RWPE2 (cell line): ENCODE measurements at regions not wholly inside any gene's neighbourhood (a gene's known extent, or its start where the extent isn't known, plus 50 kb on each side); places are given as distances from the start of the nearest gene placed in this dataset.

ENCODE experiments used
- ATAC-seq: fragments of 200-7000 bp; cut with Tn5 transposase; 3 replicates; pipeline ENCODE4 v1.9.1; 2021; ENCODE audit warnings: low read depth
- DNase-seq: peaks from one replicate; pipeline ENCODE4 v3.0.0-alpha.2; 2020; ENCODE audit warnings: low spot score
- H3K27ac ChIP-seq: fragments of 450-650 bp; 2 replicates; pipeline ENCODE4 v1.5.1; 2017; ENCODE audit warnings: mild to moderate bottlenecking; ENCODE audit not compliant: poor library complexity, severe bottlenecking
- H3K27me3 ChIP-seq: fragments of 250-450 bp; sonication (Bioruptor Pico); 2 replicates; pipeline ENCODE4 v1.5.1; 2021; ENCODE audit warnings: mild to moderate bottlenecking, moderate library complexity; ENCODE audit not compliant: insufficient read depth, poor library complexity, severe bottlenecking
- H3K36me3 ChIP-seq: fragments of 250-450 bp; sonication (Bioruptor Pico); 2 replicates; pipeline ENCODE4 v1.5.1; 2020; ENCODE audit warnings: low read depth, mild to moderate bottlenecking, moderate library complexity
- H3K4me1 ChIP-seq: fragments of 250-450 bp; sonication (Bioruptor Pico); 2 replicates; pipeline ENCODE4 v1.5.1; 2021; ENCODE audit warnings: mild to moderate bottlenecking, moderate library complexity; ENCODE audit not compliant: insufficient read depth, poor library complexity, severe bottlenecking
- H3K4me3 ChIP-seq: fragments of 250-450 bp; sonication (Bioruptor Pico); 2 replicates; pipeline ENCODE4 v1.5.1; 2021; ENCODE audit warnings: mild to moderate bottlenecking, moderate library complexity; ENCODE audit not compliant: severe bottlenecking
- H3K9me3 ChIP-seq: fragments of 250-450 bp; sonication (Bioruptor Pico); 2 replicates; pipeline ENCODE4 v1.5.1; 2021; ENCODE audit warnings: mild to moderate bottlenecking, moderate library complexity; ENCODE audit not compliant: severe bottlenecking
- CTCF ChIP-seq: fragments of 450-650 bp; IDR thresholded peaks from one replicate; pipeline ENCODE4 v1.5.1; 2017; ENCODE audit warnings: mild to moderate bottlenecking, moderate library complexity; ENCODE audit not compliant: poor library complexity, severe bottlenecking

DNA sequence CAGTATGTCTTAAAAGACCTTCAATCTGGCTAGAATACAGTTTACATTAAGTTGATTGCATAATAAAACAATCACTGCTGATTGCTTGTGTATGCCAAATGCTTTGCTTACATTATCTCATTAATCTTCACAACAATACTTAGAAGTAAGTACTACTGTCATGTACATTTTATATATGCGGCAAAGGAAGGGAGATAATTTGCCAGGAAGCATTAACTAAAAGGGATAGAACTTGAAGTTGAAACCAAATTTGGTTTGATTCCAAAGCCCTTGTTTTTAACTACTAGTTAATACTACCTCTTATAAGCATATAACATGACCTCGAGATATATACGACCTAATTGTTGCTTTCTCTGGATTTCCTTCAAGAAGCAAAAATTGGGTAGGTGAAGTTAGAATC lies 155.8 kb downstream of the NTMT2 start:
- H3K27ac ChIP-seq = no peak overlapping the region
- no peaks in the 10 kb centered on the region for H3K9me3 ChIP-seq
- H3K4me3 ChIP-seq = no peak overlapping the region
- no peaks in the 10 kb centered on the region for H3K36me3 ChIP-seq
- TF ChIP-seq CTCF = no peak
- no peaks in the 10 kb centered on the region for H3K27me3 ChIP-seq
- H3K4me1 ChIP-seq = no peaks in the 10 kb centered on the region
- DNase-seq (no peak), ATAC-seq (no peak)

- ATAC-seq (no peak), DNase-seq (no peak)
- TF ChIP-seq CTCF = no peak
- Histone ChIP-seq H3K27ac (no peak overlapping the region), H3K9me3 (no peaks in the 10 kb centered on the region), H3K27me3 (no peaks in the 10 kb centered on the region), H3K4me3 (no peak overlapping the region), H3K4me1 (no peaks in the 10 kb centered on the region), H3K36me3 (no peaks in the 10 kb centered on the region)
Observed at GRCh38 chr1:170303034-170303433, 157.3 kb downstream of the NTMT2 start.

DNA sequence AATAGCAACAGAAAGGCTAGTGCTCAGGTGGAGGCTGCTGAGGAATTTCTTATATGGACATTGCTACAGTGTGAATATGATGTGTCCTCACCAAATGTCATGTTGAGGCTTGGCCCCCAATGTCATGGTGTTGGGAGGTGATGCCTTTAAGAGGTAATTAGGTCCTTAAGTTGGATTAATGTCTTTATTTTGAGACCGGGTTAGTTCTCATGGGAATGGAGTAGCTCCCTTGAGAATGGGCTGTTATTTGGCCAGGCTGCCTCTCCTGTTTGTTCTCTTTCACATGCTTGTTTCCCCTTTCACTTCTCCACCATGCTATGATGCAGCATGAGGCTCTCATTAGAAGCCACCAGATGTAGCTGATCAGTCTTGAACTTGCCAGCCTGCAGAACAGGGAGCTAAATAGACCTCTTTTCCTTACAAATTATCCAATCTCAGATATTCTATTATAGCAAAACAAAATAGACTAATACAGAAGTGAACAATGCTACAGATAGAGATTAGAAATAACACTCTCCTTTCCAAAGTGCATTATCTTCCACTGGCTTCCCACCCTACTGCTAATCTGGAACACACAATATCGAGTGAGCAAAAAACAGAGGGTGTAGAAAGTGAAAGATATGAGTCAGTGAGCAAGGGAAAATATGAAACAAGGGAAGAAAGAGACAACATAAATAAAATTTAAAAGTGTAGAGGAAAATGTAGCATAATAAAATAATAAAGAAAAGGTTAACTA lies 160.2 kb downstream of the NTMT2 start:
- H3K4me1 ChIP-seq = no peaks in the 10 kb centered on the region
- H3K4me3 ChIP-seq = no peak overlapping the region
- no peak overlapping the region for H3K27ac ChIP-seq
- no peak for TF ChIP-seq CTCF
- ATAC-seq (no peak), DNase-seq (no peak)
- H3K9me3 ChIP-seq = no peaks in the 10 kb centered on the region
- H3K36me3 ChIP-seq = no peaks in the 10 kb centered on the region
- H3K27me3 ChIP-seq = no peaks in the 10 kb centered on the region

GRCh38 chr1:170306513-170306910 lies 160.8 kb downstream of the NTMT2 start:
- ATAC-seq = no peak
- no peaks in the 10 kb centered on the region for H3K4me1 ChIP-seq
- TF ChIP-seq CTCF = no peak

DNA sequence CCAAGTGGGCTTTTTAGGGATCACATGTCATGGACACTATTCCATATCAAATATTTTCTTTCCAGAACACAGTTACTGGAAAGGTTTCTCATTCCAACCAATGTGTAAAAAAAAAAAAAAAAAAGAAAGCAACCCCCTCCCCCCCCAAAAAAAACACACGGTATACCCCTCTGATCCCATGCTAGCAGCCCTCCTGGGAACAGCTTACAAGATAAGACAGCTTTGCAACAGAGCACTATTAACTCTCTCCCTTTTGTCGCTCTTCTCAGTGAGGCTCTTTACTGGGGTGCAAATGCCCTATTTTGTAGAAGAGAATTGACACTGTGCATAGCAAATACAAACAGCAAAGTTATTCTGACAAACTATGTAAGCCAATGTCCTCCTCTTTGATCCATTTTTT lies 161.2 kb downstream of the NTMT2 start:
- H3K36me3 ChIP-seq = no peaks in the 10 kb centered on the region
- no peaks in the 10 kb centered on the region for H3K4me1 ChIP-seq
- H3K27me3 ChIP-seq = no peaks in the 10 kb centered on the region
- no peaks in the 10 kb centered on the region for H3K9me3 ChIP-seq
- no peak overlapping the region for H3K4me3 ChIP-seq
- ATAC-seq (no peak), DNase-seq (no peak)
- no peak overlapping the region for H3K27ac ChIP-seq
- no peak for TF ChIP-seq CTCF

More at GRCh38 chr1:170306513-170306910, 160.8 kb downstream of the NTMT2 start:
- H3K36me3 ChIP-seq = no peaks in the 10 kb centered on the region
- H3K4me3 ChIP-seq = no peak overlapping the region
- H3K27ac ChIP-seq = no peak overlapping the region
- H3K27me3 ChIP-seq = no peaks in the 10 kb centered on the region
- no peak for DNase-seq
- H3K9me3 ChIP-seq = no peaks in the 10 kb centered on the region
